ENCODE measurements at regions not wholly inside any gene's neighbourhood (a gene's known extent, or its start where the extent isn't known, plus 50 kb on each side); places are given as distances from the start of the nearest gene placed in this dataset.
"Not testable (repeated sequence)": the region's sequence is repeated elsewhere in the genome, so short reads cannot be mapped to it uniquely, and the experiment has no call there.

DNA sequence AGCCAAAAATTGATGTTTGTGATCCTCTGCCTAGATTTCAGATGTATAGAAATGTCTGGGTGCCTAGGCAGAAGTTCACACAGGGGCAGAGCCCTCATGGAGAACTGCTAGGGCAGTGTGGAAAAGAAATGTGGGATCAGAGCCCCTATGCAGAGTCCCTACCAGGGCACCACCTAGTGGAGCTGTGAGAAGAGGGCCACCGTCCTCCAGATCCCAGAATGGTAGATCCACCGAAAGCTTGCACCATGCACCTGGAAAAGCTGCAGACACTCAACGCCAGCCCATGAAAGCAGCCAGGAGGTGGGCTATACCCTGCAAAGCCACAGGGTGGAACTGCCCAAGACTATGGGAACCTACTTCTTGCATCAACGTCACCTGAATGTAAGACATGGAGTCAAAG, 292.9 kb downstream of the PRDM9 start:
- not testable (repeated sequence) for H3K36me3 Mint-ChIP-seq, H3K9me3 Mint-ChIP-seq, DNase-seq, H3K27me3 Mint-ChIP-seq, H3K4me3 Mint-ChIP-seq, H3K4me1 Mint-ChIP-seq, H3K27ac Mint-ChIP-seq

DNA sequence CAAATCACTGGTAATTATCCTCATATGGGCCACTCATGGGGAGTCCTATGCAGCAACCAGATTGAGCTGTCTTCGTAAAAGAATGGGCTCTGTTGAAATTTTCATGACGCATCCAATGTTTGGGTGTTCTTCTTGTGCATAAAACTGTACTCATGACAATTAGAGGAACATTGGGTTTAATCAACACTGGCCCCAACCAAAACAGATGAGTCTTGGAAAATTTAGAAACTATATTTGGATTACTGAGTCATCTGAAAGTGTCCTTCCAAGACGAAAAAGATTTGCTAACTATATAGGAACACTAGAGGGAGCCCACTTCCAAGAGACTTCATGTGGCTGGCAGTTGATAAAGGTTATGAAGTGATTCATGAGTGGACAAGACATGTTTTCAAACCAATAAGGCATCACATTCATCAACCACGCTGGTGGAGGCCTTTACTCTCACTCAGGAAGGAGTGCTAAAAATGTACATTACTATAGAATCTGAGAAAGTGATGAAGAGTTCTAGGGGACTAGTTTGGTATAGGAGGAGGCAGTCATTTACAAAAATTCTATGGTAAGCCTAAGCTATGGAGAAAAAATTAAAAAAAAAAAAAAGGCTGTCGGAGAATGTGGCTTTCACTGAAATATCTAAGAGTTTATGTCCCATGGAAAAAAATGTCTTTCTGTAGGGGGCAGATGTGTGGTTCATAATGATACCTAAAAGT, 313.5 kb downstream of the PRDM9 start:
- H3K4me3 Mint-ChIP-seq: no peak overlapping the region
- no peak overlapping the region for H3K27ac Mint-ChIP-seq
- no peak for DNase-seq
- H3K36me3 Mint-ChIP-seq: no peaks in the 10 kb centered on the region
- H3K4me1 Mint-ChIP-seq: no peaks in the 10 kb centered on the region
- H3K9me3 Mint-ChIP-seq: no peaks in the 10 kb centered on the region
- no peaks in the 10 kb centered on the region for H3K27me3 Mint-ChIP-seq

DNA sequence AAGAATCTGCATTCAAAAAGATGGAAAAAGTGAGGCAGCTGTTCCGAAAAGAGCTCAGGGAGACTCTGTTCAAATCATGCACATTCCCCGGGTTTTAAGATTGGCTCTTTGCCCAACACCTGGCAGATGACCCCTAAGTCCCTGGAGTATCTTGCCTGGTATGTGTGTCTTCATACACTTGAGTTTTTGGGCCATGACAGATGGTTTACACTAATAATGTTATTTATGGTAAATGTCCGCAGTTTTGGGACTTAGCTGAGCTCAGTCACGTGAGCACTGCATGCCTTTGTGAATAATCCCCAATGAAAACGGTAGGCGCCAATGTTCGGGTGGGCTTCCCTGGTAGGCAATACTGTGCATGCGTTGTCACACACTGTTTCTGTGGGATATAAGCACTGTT, 316.1 kb downstream of the PRDM9 start:
- Mint-ChIP-seq H3K4me1 (no peaks in the 10 kb centered on the region), H3K9me3 (peaks cover 5% of the 10 kb centered on the region), H3K27ac (no peak overlapping the region), H3K4me3 (no peak overlapping the region), H3K27me3 (no peaks in the 10 kb centered on the region), H3K36me3 (no peaks in the 10 kb centered on the region)
- no peak for DNase-seq

DNA sequence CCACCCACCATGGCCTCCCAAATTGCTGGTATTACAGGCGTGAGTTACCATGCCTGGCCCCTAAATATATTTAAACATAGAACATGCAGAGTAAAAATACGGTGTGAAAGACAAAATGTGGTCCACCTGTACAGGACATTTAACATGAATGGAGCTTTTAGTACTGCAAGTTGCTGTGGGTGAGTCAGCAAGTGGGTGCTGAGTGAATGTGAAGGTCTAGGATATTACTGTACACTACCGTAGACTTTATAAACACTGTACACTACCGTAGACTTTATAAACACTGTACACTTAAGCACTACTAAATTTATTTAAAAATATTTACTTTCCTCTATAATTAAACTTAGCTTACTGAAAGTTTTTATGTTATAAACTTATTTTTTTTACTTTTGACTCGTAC, 317.8 kb downstream of the PRDM9 start:
- H3K9me3 Mint-ChIP-seq: peaks cover 5% of the 10 kb centered on the region
- H3K4me3 Mint-ChIP-seq: no peak overlapping the region
- no peak for DNase-seq
- H3K4me1 Mint-ChIP-seq: no peaks in the 10 kb centered on the region
- no peaks in the 10 kb centered on the region for H3K36me3 Mint-ChIP-seq
- H3K27ac Mint-ChIP-seq: no peak overlapping the region
- H3K27me3 Mint-ChIP-seq: no peaks in the 10 kb centered on the region

DNA sequence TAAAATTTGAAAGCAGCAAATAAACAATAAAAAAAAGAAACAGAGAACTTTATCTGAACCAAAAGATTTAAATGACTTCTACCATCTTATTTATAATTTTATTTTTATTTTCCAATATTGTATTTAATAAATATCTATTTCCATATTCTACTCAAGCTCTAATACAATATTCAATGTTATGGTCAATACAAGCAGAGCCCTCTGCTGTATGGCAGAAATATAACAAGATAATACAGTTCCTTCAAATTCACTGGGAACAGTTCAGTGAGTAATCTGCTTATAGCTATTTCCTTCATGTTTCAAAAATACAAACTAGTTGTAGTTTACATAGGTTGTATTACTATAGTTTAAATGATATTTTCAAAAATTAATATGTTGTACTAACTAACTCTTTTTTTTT, 332.7 kb downstream of the PRDM9 start:
- Mint-ChIP-seq H3K36me3 (no peaks in the 10 kb centered on the region), H3K4me3 (no peak overlapping the region), H3K9me3 (peaks cover 22% of the 10 kb centered on the region), H3K27me3 (no peaks in the 10 kb centered on the region), H3K4me1 (no peaks in the 10 kb centered on the region), H3K27ac (no peak overlapping the region)
- no peak for DNase-seq

DNA sequence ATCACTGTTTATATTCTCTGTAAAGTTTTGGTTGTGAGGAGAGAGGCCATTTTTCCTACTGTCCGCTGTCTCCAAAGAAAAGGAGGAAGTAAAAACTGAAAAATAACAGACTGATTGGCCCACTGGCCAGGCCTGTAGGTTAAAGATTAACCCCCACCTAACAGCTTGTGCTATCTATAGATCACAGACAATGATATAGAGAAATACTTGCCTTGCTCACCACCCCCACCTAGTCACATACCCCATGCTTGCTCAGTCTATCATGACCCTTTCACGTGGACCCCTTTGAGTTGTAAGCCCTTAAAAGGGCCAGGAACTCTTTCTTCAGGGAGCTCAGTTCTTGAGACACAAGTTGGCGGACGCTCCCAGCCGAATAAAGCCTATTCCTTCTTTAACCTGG, 357.4 kb downstream of the PRDM9 start:
- Mint-ChIP-seq H3K9me3 (peaks cover 7% of the 10 kb centered on the region), H3K4me1 (no peaks in the 10 kb centered on the region), H3K36me3 (no peaks in the 10 kb centered on the region), H3K27ac (no peak overlapping the region), H3K4me3 (no peak overlapping the region), H3K27me3 (no peaks in the 10 kb centered on the region)
- DNase-seq: no peak

DNA sequence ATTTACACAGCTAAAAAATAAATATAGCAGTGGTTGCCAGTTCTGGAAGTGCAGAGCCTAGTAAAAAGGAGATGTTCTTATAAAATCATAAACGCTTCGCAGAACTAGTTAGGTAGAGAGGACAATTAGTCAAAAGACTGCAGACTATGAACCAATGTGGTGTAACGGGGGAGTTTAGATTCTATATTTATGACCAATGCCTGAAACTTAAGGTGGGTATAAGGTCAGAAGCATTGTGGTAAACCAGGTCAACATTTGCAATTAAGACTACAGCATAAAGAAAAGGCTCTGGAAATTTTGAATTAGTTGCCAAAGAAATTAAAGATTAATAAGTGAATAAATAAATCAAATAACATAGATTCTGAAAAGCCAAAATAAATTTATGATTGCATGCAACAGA, 370.4 kb downstream of the PRDM9 start:
- Mint-ChIP-seq H3K27ac (no peak overlapping the region), H3K27me3 (no peaks in the 10 kb centered on the region), H3K4me3 (no peak overlapping the region), H3K9me3 (peaks cover 3% of the 10 kb centered on the region), H3K4me1 (no peaks in the 10 kb centered on the region), H3K36me3 (no peaks in the 10 kb centered on the region)
- DNase-seq: no peak

DNA sequence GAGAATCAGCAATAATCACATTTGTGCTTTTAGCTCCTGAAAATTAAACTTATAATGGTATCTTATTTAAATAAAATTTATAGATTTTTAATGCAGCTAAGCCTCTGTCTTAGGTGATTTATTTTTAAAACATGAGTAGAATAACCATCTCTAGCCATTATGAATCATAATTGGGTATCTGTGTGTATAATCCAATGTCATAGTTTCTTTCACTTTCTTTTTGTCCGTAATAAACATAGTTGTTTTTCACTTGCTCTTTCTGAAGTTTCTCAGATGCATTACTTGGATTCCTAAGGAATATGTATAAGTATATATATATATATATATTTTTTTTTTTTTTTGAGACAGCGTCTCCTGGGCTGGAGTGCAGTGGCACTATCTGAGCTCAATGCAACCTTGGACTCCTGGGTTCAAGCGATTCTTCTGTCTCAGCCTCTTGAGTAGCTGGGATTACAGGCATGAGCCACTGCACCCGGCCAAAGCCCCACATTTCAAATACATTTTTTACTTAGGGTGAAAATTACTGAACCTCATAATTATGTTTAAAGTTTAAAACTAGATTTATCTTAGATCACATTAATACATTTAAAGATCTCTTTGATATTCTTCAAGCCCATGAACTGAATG, 377.1 kb downstream of the PRDM9 start:
- Mint-ChIP-seq H3K27ac (no peak overlapping the region), H3K4me1 (no peaks in the 10 kb centered on the region), H3K27me3 (no peaks in the 10 kb centered on the region), H3K4me3 (no peak overlapping the region), H3K36me3 (no peaks in the 10 kb centered on the region), H3K9me3 (peaks cover 7% of the 10 kb centered on the region)
- no peak for DNase-seq

DNA sequence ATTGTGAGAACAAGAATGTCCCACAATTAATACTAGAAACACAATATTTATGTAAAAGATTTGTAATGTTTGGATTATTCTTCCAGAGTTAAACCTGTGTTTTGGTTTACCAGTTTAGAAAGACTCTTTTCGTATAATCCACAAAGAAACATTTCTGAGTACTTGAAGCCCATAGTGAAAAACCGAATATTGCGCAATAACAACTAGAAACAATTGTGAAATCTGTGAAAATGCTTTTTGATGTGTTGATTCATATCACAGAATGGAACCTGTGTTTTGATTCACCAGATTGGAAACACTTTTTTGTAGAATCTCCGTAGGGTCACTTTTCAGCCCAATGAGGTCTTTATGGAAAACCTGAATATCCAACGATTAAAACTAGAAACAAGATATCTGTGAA, 386.2 kb downstream of the PRDM9 start:
- Mint-ChIP-seq H3K36me3 (no peaks in the 10 kb centered on the region), H3K4me1 (no peaks in the 10 kb centered on the region), H3K4me3 (no peak overlapping the region), H3K27ac (no peak overlapping the region), H3K27me3 (no peaks in the 10 kb centered on the region), H3K9me3 (peaks cover 9% of the 10 kb centered on the region)
- DNase-seq: no peak

DNA sequence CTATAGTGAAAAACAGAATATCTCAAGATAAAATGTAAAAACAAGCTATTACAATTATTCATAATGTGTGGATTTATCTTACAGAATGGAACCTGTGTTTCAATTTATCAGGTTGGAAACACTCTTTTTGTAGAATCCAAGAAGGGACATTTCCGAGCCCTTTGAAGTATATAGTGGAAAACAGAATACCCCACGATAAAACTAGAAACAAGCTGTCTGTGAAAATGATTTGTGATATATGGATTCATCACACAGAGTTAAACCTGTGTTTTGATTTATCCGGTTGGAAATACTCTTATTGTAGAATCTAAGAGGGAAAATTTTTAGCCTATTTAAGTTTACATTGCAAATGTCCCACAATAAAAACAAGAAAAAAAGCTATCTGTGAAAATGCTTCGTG, 388.2 kb downstream of the PRDM9 start:
- no peaks in the 10 kb centered on the region for H3K27me3 Mint-ChIP-seq
- H3K9me3 Mint-ChIP-seq: peaks cover 9% of the 10 kb centered on the region
- DNase-seq: no peak
- H3K36me3 Mint-ChIP-seq: no peaks in the 10 kb centered on the region
- no peaks in the 10 kb centered on the region for H3K4me1 Mint-ChIP-seq
- H3K27ac Mint-ChIP-seq: no peak overlapping the region
- H3K4me3 Mint-ChIP-seq: no peak overlapping the region

DNA sequence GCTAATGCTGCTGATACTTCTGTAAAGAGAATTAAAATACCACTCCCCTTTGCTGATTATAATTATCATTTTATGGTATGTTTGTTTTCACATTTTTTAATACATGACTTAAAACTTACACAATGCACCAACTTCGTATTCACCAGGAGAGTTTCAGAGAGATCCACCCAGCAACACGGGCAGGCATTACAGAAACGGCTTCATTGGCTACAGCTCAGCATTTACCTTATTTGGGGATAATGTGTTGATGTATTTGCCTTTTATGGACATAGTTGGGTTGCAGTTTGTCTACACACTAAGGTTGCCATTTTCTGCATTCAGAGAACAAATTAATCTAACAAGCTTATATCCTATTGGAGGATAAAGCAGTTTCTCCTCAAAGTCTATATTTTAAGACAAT, 423.6 kb downstream of the PRDM9 start:
- no peak overlapping the region for H3K4me3 Mint-ChIP-seq
- DNase-seq: no peak
- H3K27ac Mint-ChIP-seq: no peak overlapping the region
- H3K4me1 Mint-ChIP-seq: no peaks in the 10 kb centered on the region
- H3K9me3 Mint-ChIP-seq: peaks cover 10% of the 10 kb centered on the region
- no peaks in the 10 kb centered on the region for H3K36me3 Mint-ChIP-seq
- no peaks in the 10 kb centered on the region for H3K27me3 Mint-ChIP-seq

DNA sequence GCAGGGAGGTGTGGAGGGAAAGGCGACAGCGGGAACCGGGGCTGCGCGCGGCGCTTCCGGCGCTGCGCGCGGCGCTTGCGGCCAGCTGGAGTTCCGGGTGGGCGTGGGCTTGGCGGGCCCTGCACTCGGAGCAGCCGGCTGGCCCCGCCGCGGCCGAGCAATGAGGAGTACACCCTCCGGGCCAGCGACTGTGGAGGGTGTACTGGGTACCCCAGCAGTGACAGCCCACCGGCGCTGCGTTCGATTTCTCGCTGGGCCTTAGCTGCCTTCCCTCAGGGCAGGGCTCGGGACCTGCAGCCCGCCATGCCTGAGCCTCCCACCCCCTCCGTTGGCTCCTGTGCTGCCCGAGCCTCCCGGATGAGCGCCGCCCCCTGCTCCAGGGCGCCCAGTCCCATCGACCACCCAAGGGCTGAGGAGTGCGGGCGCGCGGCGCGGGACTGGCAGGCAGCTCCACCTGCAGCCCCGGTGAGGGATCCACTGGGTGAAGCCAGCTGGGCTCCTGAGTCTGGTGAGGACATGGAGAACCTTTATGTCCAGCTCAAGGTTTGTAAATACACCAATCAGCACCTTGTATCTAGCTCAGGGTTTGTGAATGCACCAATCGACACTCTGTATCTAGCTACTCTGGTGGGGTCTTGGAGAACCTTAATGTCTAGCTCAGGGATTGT, 444.0 kb downstream of the PRDM9 start:
- H3K36me3 Mint-ChIP-seq, H3K27me3 Mint-ChIP-seq, H3K4me1 Mint-ChIP-seq, H3K9me3 Mint-ChIP-seq: not testable (repeated sequence)
- peak; percentile 3 for DNase-seq
- H3K4me3 Mint-ChIP-seq: peak overlapping the region; percentile 43
- H3K27ac Mint-ChIP-seq: peak overlapping the region; percentile 62

DNA sequence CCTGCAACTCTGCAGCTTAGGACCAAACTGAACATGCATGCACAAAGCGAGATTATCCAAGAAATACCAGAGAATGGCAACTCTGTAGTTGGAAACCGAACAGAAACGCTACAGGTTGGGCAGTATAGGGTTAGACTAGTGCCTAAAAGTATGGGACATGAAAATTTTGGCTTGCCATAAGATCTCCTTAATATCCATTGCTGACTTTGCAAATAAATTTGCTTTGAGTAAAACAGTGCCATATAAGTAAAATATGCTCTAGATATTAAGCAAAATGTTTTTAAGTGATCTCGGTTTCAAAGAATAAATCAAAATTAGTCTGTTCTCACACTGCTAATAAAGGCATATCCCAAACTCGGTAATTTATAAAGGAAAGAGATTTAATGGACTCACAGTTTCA, 456.0 kb downstream of the PRDM9 start:
- Mint-ChIP-seq H3K9me3 (peaks cover 7% of the 10 kb centered on the region), H3K27me3 (no peaks in the 10 kb centered on the region), H3K4me1 (no peaks in the 10 kb centered on the region), H3K4me3 (no peak overlapping the region), H3K27ac (no peak overlapping the region), H3K36me3 (no peaks in the 10 kb centered on the region)
- no peak for DNase-seq

DNA sequence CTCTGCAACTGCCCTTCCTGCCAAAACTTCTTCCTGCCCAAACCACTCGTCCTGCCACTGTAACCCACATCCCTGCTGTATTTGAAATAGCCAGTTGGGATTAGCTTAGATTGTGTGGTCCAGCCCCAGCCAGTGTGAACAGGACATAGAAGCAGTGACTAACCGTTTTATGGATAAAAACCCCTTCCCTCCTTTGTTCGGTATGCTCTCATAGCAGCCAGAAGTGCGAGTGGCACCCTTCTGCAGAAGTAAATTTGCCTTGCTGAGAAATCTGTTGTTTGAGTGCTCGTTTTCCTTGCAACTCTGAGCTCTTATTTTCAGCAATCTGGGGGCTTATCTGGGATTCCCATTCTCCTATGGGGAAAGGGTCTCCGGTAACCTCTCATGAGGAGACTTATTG, 470.0 kb downstream of the PRDM9 start:
- H3K4me1 Mint-ChIP-seq: no peaks in the 10 kb centered on the region
- no peaks in the 10 kb centered on the region for H3K27me3 Mint-ChIP-seq
- H3K9me3 Mint-ChIP-seq: peaks cover 22% of the 10 kb centered on the region
- peaks cover 6% of the 10 kb centered on the region for H3K36me3 Mint-ChIP-seq
- no peak overlapping the region for H3K4me3 Mint-ChIP-seq
- no peak for DNase-seq
- H3K27ac Mint-ChIP-seq: no peak overlapping the region

DNA sequence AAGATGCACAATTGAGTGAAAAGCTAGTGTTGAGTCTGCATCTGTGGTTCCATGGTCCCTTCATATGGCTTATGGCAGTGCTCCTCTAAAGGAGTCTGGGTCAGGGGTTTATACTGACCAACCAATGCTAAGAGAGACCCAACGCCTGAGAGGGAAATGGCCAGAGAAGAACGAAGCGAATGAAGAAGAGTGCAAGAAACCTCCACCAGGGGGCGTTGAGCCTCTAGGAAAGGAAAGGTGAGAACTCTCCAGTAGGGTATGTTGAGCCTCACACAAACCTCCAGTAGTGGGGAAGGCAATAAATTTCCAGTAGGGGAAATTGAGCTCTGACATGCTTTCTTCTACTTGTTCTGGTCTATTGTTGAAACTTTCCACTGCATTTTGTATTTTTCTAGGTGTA, 470.6 kb downstream of the PRDM9 start:
- no peak overlapping the region for H3K4me3 Mint-ChIP-seq
- no peak overlapping the region for H3K27ac Mint-ChIP-seq
- H3K27me3 Mint-ChIP-seq: no peaks in the 10 kb centered on the region
- peaks cover 24% of the 10 kb centered on the region for H3K9me3 Mint-ChIP-seq
- H3K36me3 Mint-ChIP-seq: peaks cover 6% of the 10 kb centered on the region
- no peaks in the 10 kb centered on the region for H3K4me1 Mint-ChIP-seq
- DNase-seq: no peak

DNA sequence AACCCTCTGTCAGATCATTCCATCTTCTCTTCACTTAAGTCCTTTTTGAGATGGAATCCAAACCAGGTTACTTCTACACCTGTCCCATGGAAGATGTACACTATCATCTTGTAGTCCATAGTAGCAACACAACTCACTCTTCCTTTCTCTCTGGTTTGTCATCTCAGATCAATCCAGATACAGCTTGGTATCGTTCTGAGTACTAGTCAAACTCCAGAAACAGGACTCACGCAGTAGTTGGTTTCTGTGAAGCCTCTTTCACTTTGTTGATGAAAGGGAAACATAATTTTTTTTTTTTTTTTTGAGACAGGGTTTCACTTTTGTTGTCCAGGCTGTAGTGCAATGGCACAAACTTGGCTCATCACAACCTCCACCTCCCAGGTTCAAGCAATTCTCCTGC, 484.0 kb downstream of the PRDM9 start:
- no peaks in the 10 kb centered on the region for H3K4me1 Mint-ChIP-seq
- no peak overlapping the region for H3K27ac Mint-ChIP-seq
- H3K9me3 Mint-ChIP-seq: peaks cover 3% of the 10 kb centered on the region
- no peak overlapping the region for H3K4me3 Mint-ChIP-seq
- H3K27me3 Mint-ChIP-seq: no peaks in the 10 kb centered on the region
- H3K36me3 Mint-ChIP-seq: no peaks in the 10 kb centered on the region
- no peak for DNase-seq

All from activated naive CD8-positive, alpha-beta T cell treated with anti-CD3 and anti-CD28 coated beads for 36 hours (primary cell).